ENCODE measurements at regions not wholly inside any gene's neighbourhood (a gene's known extent, or its start where the extent isn't known, plus 50 kb on each side); places are given as distances from the start of the nearest gene placed in this dataset.

DNA sequence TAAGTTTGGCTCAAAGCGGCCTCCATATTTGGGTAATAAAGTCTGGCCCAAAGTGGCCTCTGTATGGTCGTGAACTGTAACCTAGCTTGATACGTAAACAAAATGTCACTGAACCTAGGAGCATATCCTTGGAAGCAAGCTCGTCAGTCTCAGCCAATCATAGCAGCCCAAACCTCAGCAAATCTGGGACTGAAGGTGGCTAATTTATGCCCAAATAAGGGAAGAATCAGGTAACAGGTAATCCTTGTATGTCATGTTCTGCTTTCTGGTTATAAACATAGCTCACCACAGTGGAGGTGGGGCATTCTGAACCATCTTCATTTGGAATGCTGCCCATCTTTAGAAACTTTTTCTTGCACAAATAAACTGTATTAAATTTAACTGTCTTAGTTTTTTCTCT is 281.1 kb downstream of the TTLL7 start:
- no peaks in the 10 kb centered on the region for H3K36me3 ChIP-seq
- intact Hi-C loops (cut with DNase I): no loop called here
- no peak overlapping the region for H3K4me3 ChIP-seq
- H3K4me1 ChIP-seq: no peaks in the 10 kb centered on the region
- no peak overlapping the region for H3K27ac ChIP-seq
- DNase-seq (no peak), ATAC-seq (no peak)
- no peaks in the 10 kb centered on the region for H3K27me3 ChIP-seq
- TF ChIP-seq, protein P1, sequence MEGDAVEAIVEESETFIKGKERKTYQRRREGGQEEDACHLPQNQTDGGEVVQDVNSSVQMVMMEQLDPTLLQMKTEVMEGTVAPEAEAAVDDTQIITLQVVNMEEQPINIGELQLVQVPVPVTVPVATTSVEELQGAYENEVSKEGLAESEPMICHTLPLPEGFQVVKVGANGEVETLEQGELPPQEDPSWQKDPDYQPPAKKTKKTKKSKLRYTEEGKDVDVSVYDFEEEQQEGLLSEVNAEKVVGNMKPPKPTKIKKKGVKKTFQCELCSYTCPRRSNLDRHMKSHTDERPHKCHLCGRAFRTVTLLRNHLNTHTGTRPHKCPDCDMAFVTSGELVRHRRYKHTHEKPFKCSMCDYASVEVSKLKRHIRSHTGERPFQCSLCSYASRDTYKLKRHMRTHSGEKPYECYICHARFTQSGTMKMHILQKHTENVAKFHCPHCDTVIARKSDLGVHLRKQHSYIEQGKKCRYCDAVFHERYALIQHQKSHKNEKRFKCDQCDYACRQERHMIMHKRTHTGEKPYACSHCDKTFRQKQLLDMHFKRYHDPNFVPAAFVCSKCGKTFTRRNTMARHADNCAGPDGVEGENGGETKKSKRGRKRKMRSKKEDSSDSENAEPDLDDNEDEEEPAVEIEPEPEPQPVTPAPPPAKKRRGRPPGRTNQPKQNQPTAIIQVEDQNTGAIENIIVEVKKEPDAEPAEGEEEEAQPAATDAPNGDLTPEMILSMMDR (IDR thresholded peaks at IDR 0.05): no peak
- H3K9me3 ChIP-seq: no peaks in the 10 kb centered on the region

DNA sequence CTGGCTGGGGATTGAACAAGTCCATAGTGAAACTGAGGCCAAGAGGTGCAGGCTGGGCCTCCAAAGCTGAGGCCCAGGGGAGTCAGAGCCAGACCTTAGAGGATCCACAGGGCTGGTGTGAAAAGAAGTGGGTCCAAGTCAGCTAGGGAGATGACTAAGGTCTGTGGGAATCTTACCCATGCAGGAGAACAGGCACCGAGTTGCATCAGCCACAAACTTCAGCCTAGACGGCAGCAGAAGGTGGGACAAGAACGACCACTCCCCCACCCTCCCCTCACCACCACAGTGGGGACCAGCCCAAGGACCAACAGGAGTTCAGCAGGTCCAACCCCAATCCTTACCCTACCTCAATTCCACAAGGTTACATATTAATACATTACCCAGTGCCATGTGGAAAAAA is 282.3 kb downstream of the TTLL7 start:
- no peak overlapping the region for H3K4me3 ChIP-seq
- TF ChIP-seq, protein P1 (IDR thresholded peaks at IDR 0.05): no peak

GRCh38 chr1:83715550-83715949 is 283.4 kb downstream of the TTLL7 start:
- no peaks in the 10 kb centered on the region for H3K36me3 ChIP-seq
- H3K4me1 ChIP-seq: no peaks in the 10 kb centered on the region
- ATAC-seq (no peak), DNase-seq (no peak)
- no peaks in the 10 kb centered on the region for H3K27me3 ChIP-seq
- H3K27ac ChIP-seq: no peak overlapping the region
- TF ChIP-seq, protein P1 (IDR thresholded peaks at IDR 0.05): no peak
- no peak overlapping the region for H3K4me3 ChIP-seq
- H3K9me3 ChIP-seq: no peaks in the 10 kb centered on the region
- intact Hi-C loops (cut with DNase I): no loop called here

More for the DNA sequence above, 282.3 kb downstream of the TTLL7 start:
- ATAC-seq (no peak), DNase-seq (no peak)
- Histone ChIP-seq H3K27me3 (no peaks in the 10 kb centered on the region), H3K4me1 (no peaks in the 10 kb centered on the region), H3K27ac (no peak overlapping the region), H3K9me3 (no peaks in the 10 kb centered on the region), H3K36me3 (no peaks in the 10 kb centered on the region)
- intact Hi-C loops (cut with DNase I): no loop called here

DNA sequence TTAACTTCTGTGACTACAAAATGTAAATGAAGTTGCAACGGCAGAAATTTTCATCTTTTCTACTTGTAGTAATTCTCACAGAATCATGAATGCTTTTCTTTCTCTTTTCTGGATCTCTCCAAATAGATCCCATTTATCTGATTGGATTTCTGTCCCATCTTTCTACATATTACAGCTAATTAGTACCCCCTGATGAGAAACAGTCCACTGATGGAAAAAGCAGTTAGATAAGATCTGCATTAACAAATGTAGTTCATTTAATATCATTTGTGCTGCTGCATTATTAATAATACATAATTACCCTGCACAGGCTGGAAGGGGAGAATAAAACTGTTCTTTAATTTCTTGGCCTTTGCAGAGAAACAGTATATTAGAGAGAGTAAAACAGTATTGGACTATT is 289.3 kb downstream of the TTLL7 start:
- Histone ChIP-seq H3K36me3 (no peaks in the 10 kb centered on the region), H3K27me3 (no peaks in the 10 kb centered on the region), H3K9me3 (no peaks in the 10 kb centered on the region), H3K27ac (no peak overlapping the region), H3K4me1 (no peaks in the 10 kb centered on the region), H3K4me3 (no peak overlapping the region)
- TF ChIP-seq, protein P1 (IDR thresholded peaks at IDR 0.05): no peak
- intact Hi-C loops (cut with DNase I): no loop called here
- ATAC-seq (no peak), DNase-seq (no peak)

GRCh38 chr1:83706354-83706938 is 292.5 kb downstream of the TTLL7 start:
- intact Hi-C loops (cut with DNase I): no loop called here
- Histone ChIP-seq H3K27me3 (no peaks in the 10 kb centered on the region), H3K36me3 (no peaks in the 10 kb centered on the region), H3K27ac (no peak overlapping the region), H3K4me3 (no peak overlapping the region), H3K9me3 (no peaks in the 10 kb centered on the region), H3K4me1 (no peaks in the 10 kb centered on the region)
- ATAC-seq (no peak), DNase-seq (no peak)
- TF ChIP-seq, protein P1 (IDR thresholded peaks at IDR 0.05): no peak

Measured in left lung (tissue), 4 donors.